ENCODE measurements at regions not wholly inside any gene's neighbourhood (a gene's known extent, or its start where the extent isn't known, plus 50 kb on each side); places are given as distances from the start of the nearest gene placed in this dataset.
"Not testable (repeated sequence)": the region's sequence is repeated elsewhere in the genome, so short reads cannot be mapped to it uniquely, and the experiment has no call there.

- DNase-seq (ENCODE audit: low read depth in 4 of 4, low spot score in 2 of 4): no peak
These were observed 106.8 kb upstream of the GPBP1 start for GRCh38 chr5:57066924-57067596.

- no peak for DNase-seq (ENCODE audit: low read depth in 4 of 4, low spot score in 2 of 4)
These were observed 106.3 kb upstream of the GPBP1 start for GRCh38 chr5:57067597-57067924.

- no peak for DNase-seq (ENCODE audit: low read depth in 4 of 4, low spot score in 2 of 4)
These were observed 104.6 kb upstream of the GPBP1 start for GRCh38 chr5:57069115-57069835.

GRCh38 chr5:57072218-57072892, 101.5 kb upstream of the GPBP1 start:
- DNase-seq (ENCODE audit: low read depth in 4 of 4, low spot score in 2 of 4): no peak

GRCh38 chr5:57082441-57083067, 91.3 kb upstream of the GPBP1 start:
- no peak for DNase-seq (ENCODE audit: low read depth in 4 of 4, low spot score in 2 of 4)

GRCh38 chr5:57085306-57086081, 88.4 kb upstream of the GPBP1 start:
- DNase-seq (ENCODE audit: low read depth in 4 of 4, low spot score in 2 of 4): no peak

- DNase-seq (ENCODE audit: low read depth in 4 of 4, low spot score in 2 of 4): not testable (repeated sequence)
These were observed 85.9 kb upstream of the GPBP1 start for GRCh38 chr5:57087947-57088346.

GRCh38 chr5:57094753-57095683, 78.8 kb upstream of the GPBP1 start:
- DNase-seq (ENCODE audit: low read depth in 4 of 4, low spot score in 2 of 4): no peak

- no peak for DNase-seq (ENCODE audit: low read depth in 4 of 4, low spot score in 2 of 4)
These were observed 76.3 kb upstream of the GPBP1 start for GRCh38 chr5:57097526-57097925.

GRCh38 chr5:57102189-57102904, 71.5 kb upstream of the GPBP1 start:
- no peak for DNase-seq (ENCODE audit: low read depth in 4 of 4, low spot score in 2 of 4)

GRCh38 chr5:57102905-57103255, 71.0 kb upstream of the GPBP1 start:
- DNase-seq (ENCODE audit: low read depth in 4 of 4, low spot score in 2 of 4): no peak

- DNase-seq (ENCODE audit: low read depth in 4 of 4, low spot score in 2 of 4): no peak
These were observed 70.4 kb upstream of the GPBP1 start for GRCh38 chr5:57103317-57103907.

- no peak for DNase-seq (ENCODE audit: low read depth in 4 of 4, low spot score in 2 of 4)
These were observed 67.2 kb upstream of the GPBP1 start for GRCh38 chr5:57106661-57107060.

GRCh38 chr5:57111993-57112392, 61.9 kb upstream of the GPBP1 start:
- DNase-seq (ENCODE audit: low read depth in 4 of 4, low spot score in 2 of 4): no peak

GRCh38 chr5:57113481-57113880, 60.4 kb upstream of the GPBP1 start:
- DNase-seq (ENCODE audit: low read depth in 4 of 4, low spot score in 2 of 4): no peak

- no peak for DNase-seq (ENCODE audit: low read depth in 4 of 4, low spot score in 2 of 4)
These were observed 56.3 kb upstream of the GPBP1 start for GRCh38 chr5:57117596-57117995.

- no peak for DNase-seq (ENCODE audit: low read depth in 4 of 4, low spot score in 2 of 4)
These were observed 54.8 kb upstream of the GPBP1 start for GRCh38 chr5:57119031-57119430.

- no peak for DNase-seq (ENCODE audit: low read depth in 4 of 4, low spot score in 2 of 4)
These were observed 49.8 kb upstream of the GPBP1 start for GRCh38 chr5:57124014-57124413.

Measured in left renal cortex interstitium (tissue), 4 donors.